Amniotic epithelial cell (primary cell): ENCODE measurements at regions not wholly inside any gene's neighbourhood (a gene's known extent, or its start where the extent isn't known, plus 50 kb on each side); places are given as distances from the start of the nearest gene placed in this dataset.

ENCODE experiments used
- DNase-seq: peaks from one replicate; pipeline ENCODE4 v3.0.0-alpha.2; 2010; ENCODE audit warnings: low read depth

GRCh38 chr1:34656299-34656698 lies 98.5 kb upstream of the GJB5 start:
- DNase-seq = no peak

- DNase-seq = no peak
These were observed 98.1 kb upstream of the GJB5 start for GRCh38 chr1:34656731-34657130.

- no peak for DNase-seq
These were observed 97.6 kb upstream of the GJB5 start for GRCh38 chr1:34657266-34657665.

GRCh38 chr1:34657849-34658248 lies 97.0 kb upstream of the GJB5 start:
- DNase-seq = no peak

GRCh38 chr1:34663031-34663430 lies 91.8 kb upstream of the GJB5 start:
- no peak for DNase-seq

GRCh38 chr1:34668063-34668462 lies 86.8 kb upstream of the GJB5 start:
- no peak for DNase-seq

GRCh38 chr1:34670982-34671381 lies 83.9 kb upstream of the GJB5 start:
- DNase-seq = no peak

GRCh38 chr1:34671887-34672286 lies 83.0 kb upstream of the GJB5 start:
- DNase-seq = no peak

GRCh38 chr1:34681480-34682451 lies 73.1 kb upstream of the GJB5 start:
- peak; percentile 10 for DNase-seq

- no peak for DNase-seq
These were observed 72.2 kb upstream of the GJB5 start for GRCh38 chr1:34682452-34683223.

- no peak for DNase-seq
These were observed 71.2 kb upstream of the GJB5 start for GRCh38 chr1:34683616-34684015.

- DNase-seq = no peak
These were observed 70.6 kb upstream of the GJB5 start for GRCh38 chr1:34684266-34684665.

GRCh38 chr1:34685225-34685624 lies 69.6 kb upstream of the GJB5 start:
- no peak for DNase-seq

- DNase-seq = no peak
These were observed 68.3 kb upstream of the GJB5 start for GRCh38 chr1:34686531-34686930.

GRCh38 chr1:34688006-34688741 lies 66.7 kb upstream of the GJB5 start:
- no peak for DNase-seq

- DNase-seq = no peak
These were observed 64.6 kb upstream of the GJB5 start for GRCh38 chr1:34690269-34690668.

- no peak for DNase-seq
These were observed 61.8 kb upstream of the GJB5 start for GRCh38 chr1:34693081-34693480.

GRCh38 chr1:34694383-34694782 lies 60.5 kb upstream of the GJB5 start:
- no peak for DNase-seq

- no peak for DNase-seq
These were observed 59.3 kb upstream of the GJB5 start for GRCh38 chr1:34695580-34695979.

- DNase-seq = no peak
These were observed 58.6 kb upstream of the GJB5 start for GRCh38 chr1:34696230-34696629.

- no peak for DNase-seq
These were observed 57.9 kb upstream of the GJB5 start for GRCh38 chr1:34696981-34697380.

- DNase-seq = no peak
These were observed 57.0 kb upstream of the GJB5 start for GRCh38 chr1:34697818-34698217.
